ENCODE measurements at regions not wholly inside any gene's neighbourhood (a gene's known extent, or its start where the extent isn't known, plus 50 kb on each side); places are given as distances from the start of the nearest gene placed in this dataset.
A peak's percentile ranks its signal among the peaks of the same experiment; 100 is the strongest.

- POLR2A ChIA-PET (ENCODE audit: partially characterized antibody), result no interaction called here
- Histone ChIP-seq H3K23ac (ENCODE audit: insufficient read length) (no peak overlapping the region), H2BK20ac (ENCODE audit: low read length) (no peak overlapping the region), H4K20me1 (replicated peaks in 1 of 2; ENCODE audit: control insufficient read depth in 1 of 2, insufficient read depth in 2 of 2, low read length in 2 of 2) (no peaks in the 10 kb centered on the region), H4K8ac (ENCODE audit: extremely low read depth, insufficient read depth, low read length) (no peak overlapping the region), H2AK5ac (ENCODE audit: low read depth, low read length) (no peak overlapping the region), H3K9me3 (ENCODE audit: insufficient read depth in 2 of 2, low read depth in 1 of 2, low read length in 1 of 2) (no peaks in the 10 kb centered on the region), H3K23me2 (ENCODE audit: low read depth, low read length) (no peaks in the 10 kb centered on the region), H2BK5ac (ENCODE audit: low read depth, low read length) (no peak overlapping the region), H3K4ac (replicated peaks; ENCODE audit: insufficient read length, low read depth, low read length) (no peak overlapping the region), H3K4me2 (ENCODE audit: insufficient read depth in 1 of 2, low read depth in 2 of 2, low read length in 2 of 2) (no peak overlapping the region), H3K14ac (ENCODE audit: insufficient read length) (no peak overlapping the region), H3K56ac (replicated peaks; ENCODE audit: insufficient read length, low read depth, low read length) (no peak overlapping the region), H3K27ac (ENCODE audit: low read depth, low read length) (no peak overlapping the region), H2BK15ac (ENCODE audit: low read length) (no peak overlapping the region), H3K79me2 (ENCODE audit: control insufficient read depth in 1 of 2, insufficient read depth in 2 of 2, low read length in 2 of 2) (no peaks in the 10 kb centered on the region), H4K5ac (ENCODE audit: insufficient read length, low read depth, low read length) (no peak overlapping the region), H2BK120ac (replicated peaks; ENCODE audit: low read depth, low read length) (no peak overlapping the region), H2AFZ (ENCODE audit: low read length) (no peak overlapping the region), H2BK12ac (ENCODE audit: low read depth, low read length) (no peak overlapping the region), H4K91ac (replicated peaks; ENCODE audit: insufficient read length, low read length) (no peak overlapping the region), H3K4me3 (ENCODE audit: extremely low read depth in 1 of 4, insufficient read depth in 2 of 4, low read depth in 3 of 4, low read length in 4 of 4) (no peak overlapping the region), H3K18ac (ENCODE audit: extremely low read depth, low read length) (no peak overlapping the region), H3K79me1 (ENCODE audit: low read depth, low read length) (no peaks in the 10 kb centered on the region), H3K9ac (replicated peaks in 1 of 4; ENCODE audit: extremely low read depth in 1 of 4, low read depth in 3 of 4, low read length in 3 of 4) (no peak overlapping the region), H3K36me3 (ENCODE audit: control insufficient read depth in 2 of 4, insufficient read depth in 4 of 4, low read length in 3 of 4) (no peaks in the 10 kb centered on the region), H3K4me1 (replicated peaks in 1 of 4; ENCODE audit: control insufficient read depth in 3 of 4, insufficient read depth in 4 of 4, low read length in 3 of 4) (no peaks in the 10 kb centered on the region), H3K27me3 (replicated peaks in 1 of 4; ENCODE audit: control insufficient read depth in 3 of 4, extremely low read depth in 1 of 4, insufficient read depth in 3 of 4, low read length in 3 of 4) (peaks cover 0 to 2% (median 0%) of the 10 kb centered on the region in 4 experiments; a peak in 1 of 7 replicates)
- no peak for DNase-seq (ENCODE audit: low read depth in 1 of 2, low spot score in 2 of 2)
- WGBS, 2 experiments (ENCODE audit: extremely low coverage in 1 of 2, insufficient coverage in 1 of 2, insufficient read length in 1 of 2, insufficient replicate concordance in 2 of 2, low coverage in 1 of 2, low lambda C conversion rate in 2 of 2, missing lambda C conversion rate in 1 of 2), result 79% methylated on average over 5 of the region's 5 CpGs; no CpG with 5 or more reads in 1 of the 2 experiments
- FAIRE-seq, result no peak
- CTCF ChIA-PET (ENCODE audit: partially characterized antibody), result interaction anchor here (0.7 kb wide), 1 partner anchor 81 kb away, joined by 5 read pairs; no protein-coding TSS in a partner anchor
- TF ChIP-seq MAX (IDR thresholded peaks at IDR 0.05) (peak; percentile 73), E2F6 (IDR thresholded peaks at IDR 0.05) (peak; percentile 58; the same call in 1 of the 2 replicates), JUND (IDR thresholded peaks at IDR 0.05; ENCODE audit: low read length) (no peak)
Observed at GRCh38 chr7:46755120-46756034, 826.5 kb downstream of the TNS3 start.

Measured in H1 (cell line).